Fibroblast of pulmonary artery (primary cell): ENCODE measurements at regions not wholly inside any gene's neighbourhood (a gene's known extent, or its start where the extent isn't known, plus 50 kb on each side); places are given as distances from the start of the nearest gene placed in this dataset.
A peak's percentile ranks its signal among the peaks of the same experiment; 100 is the strongest.

Experiments used
- DNase-seq: peaks from one replicate; pipeline ENCODE4 v3.0.0-alpha.2; 2010; ENCODE audit warnings: low read depth
- H3K4me3 ChIP-seq: replicated peaks from 2 replicates; pipeline ENCODE4 v1.5.1; 2011; ENCODE audit warnings: low read depth, mild to moderate bottlenecking, control low read depth, low read length, moderate library complexity
- CTCF ChIP-seq: IDR thresholded peaks from 2 replicates; pipeline ENCODE4 v1.5.1; 2011; ENCODE audit warnings: mild to moderate bottlenecking, control low read depth, low read length, inconsistent platforms; ENCODE audit errors: missing control alignments

- TF ChIP-seq CTCF = no peak
- H3K4me3 ChIP-seq = no peak overlapping the region
- DNase-seq = peak; percentile 1
These were observed 1295.1 kb downstream of the EPHA7 start for GRCh38 chr6:92124200-92124651.

- no peak for DNase-seq
- no peak overlapping the region for H3K4me3 ChIP-seq
- TF ChIP-seq CTCF = no peak
These were observed 1296.6 kb downstream of the EPHA7 start for GRCh38 chr6:92122746-92123145.

- TF ChIP-seq CTCF = no peak
- no peak overlapping the region for H3K4me3 ChIP-seq
- no peak for DNase-seq
These were observed 1298.1 kb downstream of the EPHA7 start for GRCh38 chr6:92121228-92121627.

GRCh38 chr6:92117800-92118199 is 1301.6 kb downstream of the EPHA7 start:
- no peak overlapping the region for H3K4me3 ChIP-seq
- no peak for DNase-seq
- TF ChIP-seq CTCF = no peak

GRCh38 chr6:92114797-92115196 is 1304.6 kb downstream of the EPHA7 start:
- no peak for DNase-seq
- no peak overlapping the region for H3K4me3 ChIP-seq
- no peak for TF ChIP-seq CTCF

GRCh38 chr6:92114091-92114675 is 1305.2 kb downstream of the EPHA7 start:
- no peak for TF ChIP-seq CTCF
- no peak for DNase-seq
- H3K4me3 ChIP-seq = no peak overlapping the region

- DNase-seq = no peak
- TF ChIP-seq CTCF = no peak
These were observed 1308.0 kb downstream of the EPHA7 start for GRCh38 chr6:92111386-92111785.

More at GRCh38 chr6:92111386-92111785, 1308.0 kb downstream of the EPHA7 start:
- no peak overlapping the region for H3K4me3 ChIP-seq
